ENCODE measurements at regions not wholly inside any gene's neighbourhood (a gene's known extent, or its start where the extent isn't known, plus 50 kb on each side); places are given as distances from the start of the nearest gene placed in this dataset.

GRCh38 chr13:74771964-74772363 is 637.8 kb upstream of the KLF12 start:
- no peaks in the 10 kb centered on the region for H3K36me3 ChIP-seq
- no peaks in the 10 kb centered on the region for H3K4me1 ChIP-seq
- TF ChIP-seq EP300 (IDR thresholded peaks at IDR 0.05; ENCODE audit: low read depth) (no peak), POLR2AphosphoS5 (IDR thresholded peaks at IDR 0.05) (no peak), POLR2A (IDR thresholded peaks at IDR 0.05) (no peak)
- TF ChIP-seq, protein P1, sequence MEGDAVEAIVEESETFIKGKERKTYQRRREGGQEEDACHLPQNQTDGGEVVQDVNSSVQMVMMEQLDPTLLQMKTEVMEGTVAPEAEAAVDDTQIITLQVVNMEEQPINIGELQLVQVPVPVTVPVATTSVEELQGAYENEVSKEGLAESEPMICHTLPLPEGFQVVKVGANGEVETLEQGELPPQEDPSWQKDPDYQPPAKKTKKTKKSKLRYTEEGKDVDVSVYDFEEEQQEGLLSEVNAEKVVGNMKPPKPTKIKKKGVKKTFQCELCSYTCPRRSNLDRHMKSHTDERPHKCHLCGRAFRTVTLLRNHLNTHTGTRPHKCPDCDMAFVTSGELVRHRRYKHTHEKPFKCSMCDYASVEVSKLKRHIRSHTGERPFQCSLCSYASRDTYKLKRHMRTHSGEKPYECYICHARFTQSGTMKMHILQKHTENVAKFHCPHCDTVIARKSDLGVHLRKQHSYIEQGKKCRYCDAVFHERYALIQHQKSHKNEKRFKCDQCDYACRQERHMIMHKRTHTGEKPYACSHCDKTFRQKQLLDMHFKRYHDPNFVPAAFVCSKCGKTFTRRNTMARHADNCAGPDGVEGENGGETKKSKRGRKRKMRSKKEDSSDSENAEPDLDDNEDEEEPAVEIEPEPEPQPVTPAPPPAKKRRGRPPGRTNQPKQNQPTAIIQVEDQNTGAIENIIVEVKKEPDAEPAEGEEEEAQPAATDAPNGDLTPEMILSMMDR (IDR thresholded peaks at IDR 0.05): no peak
- no peak overlapping the region for H3K4me3 ChIP-seq
- intact Hi-C loops (cut with DNase I; ENCODE audit: low total_unique reads) (no loop called here), in situ Hi-C loops (cut with MboI; ENCODE audit: low pct_ligation_motif_present in 1 of 4, low pct_unique_long_range_greater_than_20kb in 1 of 4, low sequenced_read_pairs in 3 of 4) (no loop called here)
- no peaks in the 10 kb centered on the region for H3K27me3 ChIP-seq
- DNase-seq: no peak
- no peak overlapping the region for H3K27ac ChIP-seq
- 67 to 81% methylated on average over 3 of the region's 3 CpGs for WGBS, 2 donors (ENCODE audit: low coverage in 1 of 2)
- H3K9me3 ChIP-seq: no peaks in the 10 kb centered on the region

- Histone ChIP-seq H3K27me3 (no peaks in the 10 kb centered on the region), H3K36me3 (no peaks in the 10 kb centered on the region), H3K4me1 (no peaks in the 10 kb centered on the region), H3K27ac (no peak overlapping the region), H3K9me3 (no peaks in the 10 kb centered on the region), H3K4me3 (no peak overlapping the region)
- intact Hi-C loops (cut with DNase I; ENCODE audit: low total_unique reads): no loop called here
- in situ Hi-C loops (cut with MboI; ENCODE audit: low pct_ligation_motif_present in 1 of 4, low pct_unique_long_range_greater_than_20kb in 1 of 4, low sequenced_read_pairs in 3 of 4): no loop called here
- no peak for DNase-seq
- TF ChIP-seq POLR2AphosphoS5 (IDR thresholded peaks at IDR 0.05) (no peak), POLR2A (IDR thresholded peaks at IDR 0.05) (no peak), EP300 (IDR thresholded peaks at IDR 0.05; ENCODE audit: low read depth) (no peak)
- TF ChIP-seq, protein P1 (IDR thresholded peaks at IDR 0.05): no peak
These were observed 636.2 kb upstream of the KLF12 start for GRCh38 chr13:74770361-74770760.

DNA sequence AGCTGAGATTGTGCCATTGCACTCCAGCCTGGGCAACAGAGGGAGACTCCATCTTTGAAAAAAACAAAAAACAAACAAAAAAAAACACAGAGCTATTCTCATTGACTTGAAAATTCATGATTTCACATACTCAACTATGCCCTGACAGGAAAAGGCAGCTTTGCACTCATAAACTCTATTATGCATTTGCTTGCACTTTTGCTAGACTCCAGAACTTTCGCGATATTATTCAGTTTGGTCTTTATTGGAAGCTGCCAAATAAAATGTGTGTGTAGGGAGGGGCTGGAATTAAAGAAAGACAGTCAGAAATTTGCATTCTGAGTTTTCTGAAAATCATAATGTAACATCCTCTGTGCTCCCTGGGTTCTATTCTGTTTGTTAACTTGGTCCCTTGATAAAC is 635.1 kb upstream of the KLF12 start:
- Histone ChIP-seq H3K4me3 (no peak overlapping the region), H3K27me3 (no peaks in the 10 kb centered on the region), H3K36me3 (no peaks in the 10 kb centered on the region), H3K4me1 (no peaks in the 10 kb centered on the region), H3K9me3 (no peaks in the 10 kb centered on the region), H3K27ac (no peak overlapping the region)
- WGBS, 2 donors (ENCODE audit: low coverage in 1 of 2): 75 to 88% methylated on average over 2 of the region's 2 CpGs
- in situ Hi-C loops (cut with MboI; ENCODE audit: low pct_ligation_motif_present in 1 of 4, low pct_unique_long_range_greater_than_20kb in 1 of 4, low sequenced_read_pairs in 3 of 4) (no loop called here), intact Hi-C loops (cut with DNase I; ENCODE audit: low total_unique reads) (no loop called here)
- no peak for DNase-seq
- TF ChIP-seq EP300 (IDR thresholded peaks at IDR 0.05; ENCODE audit: low read depth): no peak
- TF ChIP-seq, protein P1 (IDR thresholded peaks at IDR 0.05): no peak
- TF ChIP-seq POLR2A (IDR thresholded peaks at IDR 0.05): no peak
- no peak for TF ChIP-seq POLR2AphosphoS5 (IDR thresholded peaks at IDR 0.05)

- Histone ChIP-seq H3K27ac (no peak overlapping the region), H3K36me3 (no peaks in the 10 kb centered on the region), H3K4me1 (no peaks in the 10 kb centered on the region), H3K27me3 (no peaks in the 10 kb centered on the region), H3K9me3 (no peaks in the 10 kb centered on the region), H3K4me3 (no peak overlapping the region)
- TF ChIP-seq, protein P1 (IDR thresholded peaks at IDR 0.05): no peak
- TF ChIP-seq POLR2A (IDR thresholded peaks at IDR 0.05) (no peak), POLR2AphosphoS5 (IDR thresholded peaks at IDR 0.05) (no peak), EP300 (IDR thresholded peaks at IDR 0.05; ENCODE audit: low read depth) (no peak)
- DNase-seq: no peak
- intact Hi-C loops (cut with DNase I; ENCODE audit: low total_unique reads) (no loop called here), in situ Hi-C loops (cut with MboI; ENCODE audit: low pct_ligation_motif_present in 1 of 4, low pct_unique_long_range_greater_than_20kb in 1 of 4, low sequenced_read_pairs in 3 of 4) (no loop called here)
- 50 to 60% methylated on average over 3 to 5 of the region's 5 CpGs for WGBS, 2 donors (ENCODE audit: low coverage in 1 of 2)
These were observed 634.4 kb upstream of the KLF12 start for GRCh38 chr13:74768521-74769085.
